Stimulated activated CD8-positive, alpha-beta memory T cell treated with anti-CD3 and anti-CD28 coated beads, Interleukin-12 subunit alpha, Interleukin-12 subunit beta, amount 100 ng/mL, for 1 hour (primary cell): ENCODE measurements at regions not wholly inside any gene's neighbourhood (a gene's known extent, or its start where the extent isn't known, plus 50 kb on each side); places are given as distances from the start of the nearest gene placed in this dataset.

Experiments
- DNase-seq: peaks from one replicate; pipeline ENCODE4 v3.0.0-alpha.2; 2020; ENCODE audit warnings: low read depth

GRCh38 chr14:22415605-22415959 lies 173.4 kb downstream of the DAD1 start:
- DNase-seq: no peak

- DNase-seq: no peak
Observed at GRCh38 chr14:22414876-22415604, 174.0 kb downstream of the DAD1 start.

GRCh38 chr14:22412926-22413411 lies 176.1 kb downstream of the DAD1 start:
- no peak for DNase-seq

DNA sequence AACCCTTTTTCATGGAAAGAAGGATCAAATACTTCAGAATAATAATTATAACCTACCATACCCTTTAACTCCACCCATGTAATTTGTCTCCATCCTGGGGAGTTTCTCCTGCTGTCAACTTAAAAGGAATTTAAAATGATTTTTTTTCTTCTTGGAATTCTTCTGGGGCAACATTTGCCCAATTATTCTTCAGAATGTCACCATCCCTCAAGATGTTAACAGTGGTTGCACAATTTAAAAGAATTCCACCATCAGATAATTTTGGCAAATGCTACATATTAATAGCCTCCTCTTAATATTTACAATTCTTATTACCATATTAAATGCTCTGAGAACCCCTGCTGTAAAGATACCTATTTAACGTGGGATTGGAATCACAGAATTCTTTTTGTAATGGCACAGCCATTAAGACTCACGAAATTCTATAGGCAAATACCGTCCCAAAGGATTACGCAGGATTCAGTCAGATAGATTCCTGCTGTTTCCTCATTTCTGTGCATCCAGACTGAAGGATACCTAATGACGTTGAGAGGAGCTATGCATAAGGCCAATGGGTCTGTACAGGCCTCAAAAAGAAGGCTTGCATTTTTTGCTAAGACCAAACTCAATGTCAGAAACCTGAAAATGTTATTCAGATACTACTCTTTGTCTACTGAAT lies 177.5 kb downstream of the DAD1 start:
- no peak for DNase-seq

DNA sequence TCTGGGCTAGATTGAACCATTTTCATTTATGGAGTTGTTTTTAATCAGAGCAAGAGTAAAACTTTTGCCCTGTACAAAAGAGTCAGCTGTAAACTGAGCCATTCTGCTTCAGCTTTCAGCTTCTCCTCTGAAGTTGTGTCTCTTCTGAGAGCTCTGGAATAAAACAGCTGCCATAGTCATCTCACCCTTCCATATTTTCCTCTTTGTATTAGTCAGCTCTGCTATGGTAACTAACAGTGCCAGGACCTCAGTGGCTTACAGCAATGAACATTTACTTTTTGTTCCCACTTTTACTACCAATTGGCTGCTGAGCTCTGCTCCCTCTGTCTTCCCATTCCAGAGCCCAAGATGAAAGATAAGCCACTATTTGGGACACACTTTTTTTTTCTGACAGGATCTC lies 178.5 kb downstream of the DAD1 start:
- DNase-seq: no peak

- DNase-seq: no peak
Observed at GRCh38 chr14:22409006-22409405, 180.0 kb downstream of the DAD1 start.

GRCh38 chr14:22408547-22408946 lies 180.5 kb downstream of the DAD1 start:
- DNase-seq: no peak

DNA sequence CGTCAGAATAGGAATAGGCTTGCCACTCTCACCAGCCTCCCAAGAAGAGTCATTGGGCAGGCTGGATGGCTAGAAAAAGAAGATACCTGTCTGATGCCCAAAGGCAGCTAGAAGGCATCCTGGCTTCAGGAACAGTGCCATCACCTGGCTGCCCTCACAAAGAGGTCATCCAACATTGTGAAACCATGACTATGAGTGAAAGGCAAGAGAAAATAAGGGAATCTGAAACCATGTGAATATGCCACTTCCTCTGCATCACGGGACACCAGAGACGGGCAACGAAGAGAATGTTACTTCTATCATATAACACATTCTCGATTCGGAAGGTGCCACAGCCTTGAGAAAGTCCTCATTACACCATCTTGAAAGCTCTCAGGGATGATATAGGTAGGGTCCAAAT lies 182.0 kb downstream of the DAD1 start:
- DNase-seq: no peak

GRCh38 chr14:22405201-22405600 lies 183.8 kb downstream of the DAD1 start:
- no peak for DNase-seq

DNA sequence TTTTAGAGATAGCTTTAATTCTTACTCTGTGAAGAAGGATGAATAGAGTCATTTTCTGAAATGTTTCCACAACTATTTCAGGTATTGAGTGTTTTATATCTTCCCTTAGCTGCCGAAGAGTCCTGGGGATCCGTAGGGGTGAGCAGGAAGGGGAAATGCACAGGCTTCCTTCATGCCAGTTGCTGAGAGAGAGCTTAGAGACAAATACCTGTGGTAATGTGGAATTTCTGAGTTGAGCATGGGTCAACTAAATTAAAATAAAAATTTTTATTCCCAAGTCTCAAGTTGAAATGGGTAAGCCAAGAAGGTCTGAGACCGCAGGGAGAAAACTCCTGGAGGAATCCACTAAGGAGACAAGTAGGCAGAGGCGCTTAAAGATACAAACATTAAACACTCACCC lies 185.7 kb downstream of the DAD1 start:
- DNase-seq: no peak

- DNase-seq: no peak
Observed at GRCh38 chr14:22400655-22401259, 188.3 kb downstream of the DAD1 start.

- no peak for DNase-seq
Observed at GRCh38 chr14:22399776-22400175, 189.2 kb downstream of the DAD1 start.

DNA sequence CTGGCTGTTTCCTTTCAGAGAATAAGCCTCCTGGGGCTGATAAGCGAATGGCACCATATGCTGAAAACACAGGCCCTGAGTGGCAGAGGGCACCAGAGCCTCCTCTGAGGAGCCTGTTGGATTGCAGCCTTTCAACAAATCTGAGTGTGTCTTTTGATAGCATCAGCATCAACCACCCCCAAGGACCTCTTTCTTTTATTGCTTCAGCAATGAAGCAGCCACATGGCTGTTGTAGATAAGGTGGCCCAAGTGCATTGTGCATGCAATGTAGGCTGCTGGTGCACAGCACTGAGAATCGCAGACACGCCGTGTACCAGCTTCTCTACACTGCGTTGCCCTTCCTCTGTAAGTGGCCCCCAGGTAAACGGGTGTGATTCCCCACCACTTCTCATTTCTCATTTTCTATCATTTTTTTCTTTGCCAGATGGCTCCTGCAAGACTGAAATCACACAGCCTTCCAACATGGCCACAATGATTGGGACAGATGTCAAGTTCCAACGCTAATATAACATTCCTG lies 191.7 kb downstream of the DAD1 start:
- no peak for DNase-seq

- DNase-seq: no peak
Observed at GRCh38 chr14:22395803-22396202, 193.2 kb downstream of the DAD1 start.

- no peak for DNase-seq
Observed at GRCh38 chr14:22394616-22395015, 194.4 kb downstream of the DAD1 start.

DNA sequence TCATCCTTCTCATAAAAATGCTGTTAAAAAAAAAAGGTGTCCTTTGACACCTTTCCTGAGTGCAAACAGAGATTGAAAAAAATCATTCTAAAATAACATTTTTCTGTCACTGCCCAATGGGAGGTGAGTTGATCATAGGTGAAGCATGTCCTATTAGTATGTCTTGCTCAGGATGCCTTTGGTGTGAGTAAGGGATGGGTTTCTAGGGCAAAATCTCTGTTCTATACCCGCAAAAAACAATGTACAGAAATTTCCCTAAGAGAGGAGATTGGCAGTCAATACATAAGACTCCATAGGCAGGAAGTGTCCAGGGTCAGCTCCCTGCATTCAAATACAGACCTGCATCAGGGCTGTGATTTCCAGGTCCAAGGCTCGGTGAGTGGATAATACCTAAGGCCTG lies 195.2 kb downstream of the DAD1 start:
- no peak for DNase-seq

- DNase-seq: no peak
Observed at GRCh38 chr14:22391908-22392565, 197.0 kb downstream of the DAD1 start.

GRCh38 chr14:22390824-22391461 lies 198.1 kb downstream of the DAD1 start:
- no peak for DNase-seq

DNA sequence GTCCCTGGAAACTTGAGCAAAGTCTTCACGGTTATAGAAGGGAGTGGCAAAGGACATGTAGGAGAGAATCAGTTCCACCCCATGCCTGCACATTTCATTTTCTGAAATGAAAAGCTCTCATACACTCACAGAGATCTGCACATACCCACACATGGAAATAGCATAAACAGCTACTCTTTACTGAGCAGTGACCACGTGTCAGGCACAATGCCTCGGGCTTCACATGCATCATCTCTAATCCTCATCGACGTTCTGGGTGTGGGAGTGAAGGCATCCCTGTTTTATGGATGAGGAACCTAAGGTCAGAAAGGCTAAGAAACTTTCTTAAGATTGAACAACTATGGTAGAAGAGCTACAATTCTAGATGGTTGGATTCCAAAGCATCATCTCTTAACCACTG lies 198.8 kb downstream of the DAD1 start:
- DNase-seq: no peak

GRCh38 chr14:22388669-22389595 lies 200.1 kb downstream of the DAD1 start:
- DNase-seq: no peak

GRCh38 chr14:22387776-22388241 lies 201.2 kb downstream of the DAD1 start:
- DNase-seq: no peak
